Esophagus muscularis mucosa (tissue), 4 donors: ENCODE measurements at regions not wholly inside any gene's neighbourhood (a gene's known extent, or its start where the extent isn't known, plus 50 kb on each side); places are given as distances from the start of the nearest gene placed in this dataset.

Experiments
- DNase-seq: peaks from one replicate; pipeline ENCODE4 v3.0.0-alpha.2; 2017; ENCODE audit errors: extremely low spot score
- H3K27ac ChIP-seq, 4 donors: fragments of 200-600 bp; sonication (generic); replicated peaks in 1 of 4; 1 replicate in 3 of 4; 2 replicates in 1 of 4; pipeline ENCODE4 v1.5.1; 2016 to 2019; ENCODE audit warnings: mild to moderate bottlenecking in 1 of 4
- H3K27me3 ChIP-seq, 4 donors: fragments of 200-600 bp; sonication (generic); one replicate each; pipeline versions ENCODE4 v1.5.1 to v1.6.0; 2016 to 2019
- H3K36me3 ChIP-seq, 4 donors: fragments of 200-600 bp; sonication (generic); one replicate each; pipeline ENCODE4 v1.5.1; 2016 to 2019
- H3K4me1 ChIP-seq, 4 donors: fragments of 200-600 bp; sonication (generic); one replicate each; pipeline ENCODE4 v1.5.1; 2016 to 2019
- H3K4me3 ChIP-seq, 4 donors: fragments of 200-600 bp; sonication (generic); 1 replicate in 2 of 4; 2 replicates in 2 of 4; pipeline ENCODE4 v1.5.1; 2016 to 2019; ENCODE audit warnings: mild to moderate bottlenecking in 4 of 4, moderate library complexity in 1 of 4
- H3K9me3 ChIP-seq, 4 donors: fragments of 200-600 bp; sonication (generic); 1 replicate in 3 of 4; 2 replicates in 1 of 4; pipeline ENCODE4 v1.5.1; 2016 to 2019
- EP300 ChIP-seq: sonication (generic); formaldehyde crosslinking; IDR thresholded peaks from one replicate; pipeline ENCODE4 v1.6.1; 2017; ENCODE audit warnings: antibody characterized with exemption
- POLR2A ChIP-seq: fragments of 450-650 bp; IDR thresholded peaks from one replicate; pipeline ENCODE4 v1.6.1; 2017; ENCODE audit warnings: antibody characterized with exemption, moderate library complexity, mild to moderate bottlenecking, low read depth
- POLR2AphosphoS5 ChIP-seq, 2 donors: sonication (generic); formaldehyde crosslinking; IDR thresholded peaks; one replicate each; pipeline ENCODE4 v1.6.1; 2017; ENCODE audit warnings: antibody characterized with exemption in 2 of 2
- WGBS: methylation state at CpG from one replicate; pipeline ENCODE4 v1.1.5; 2018; 5-methylcytosine and 5-hydroxymethylcytosine counted together
- intact Hi-C: fragments of 100-400 bp; cut with DNase I; formaldehyde crosslinking; loops from one replicate; pipeline ENCODE4 v1.15.1; 2023
- TF ChIP-seq, protein P1 (sequence below), 3 experiments: fragments of 200-600 bp in 2 of 3; fragments of 450-650 bp in 1 of 3; sonication (generic) in 2 of 3; IDR thresholded peaks; one replicate each; pipeline ENCODE4 v1.5.1; 2017 to 2019; ENCODE audit warnings: antibody characterized with exemption in 3 of 3, mild to moderate bottlenecking in 2 of 3, moderate library complexity in 1 of 3

DNA sequence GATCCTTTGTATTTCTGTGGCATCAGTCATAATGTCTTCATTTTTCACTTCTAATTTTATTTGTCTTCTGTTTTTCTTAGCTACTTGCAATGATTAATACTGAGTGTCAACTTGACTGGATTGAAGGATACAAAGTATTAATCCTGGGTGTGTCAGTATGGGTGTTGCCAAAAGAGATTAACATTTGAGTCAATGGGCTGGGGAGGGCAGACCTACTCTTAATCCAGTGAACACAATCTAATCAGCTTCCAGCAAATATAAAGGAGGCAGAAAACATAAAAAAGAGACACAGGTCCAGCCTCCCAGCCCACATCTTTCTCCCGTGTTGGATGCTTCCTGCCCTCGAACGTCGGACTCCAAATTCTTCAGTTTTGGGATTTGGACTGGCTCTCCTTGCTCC is 640.9 kb upstream of the MIR17HG start:
- WGBS, result 78% methylated on average over 4 of the region's 4 CpGs
- H3K9me3 ChIP-seq, result no peaks in the 10 kb centered on the region
- intact Hi-C loops, result no loop called here
- H3K27ac ChIP-seq, result no peak overlapping the region
- no peak for TF ChIP-seq EP300
- TF ChIP-seq, protein P1, sequence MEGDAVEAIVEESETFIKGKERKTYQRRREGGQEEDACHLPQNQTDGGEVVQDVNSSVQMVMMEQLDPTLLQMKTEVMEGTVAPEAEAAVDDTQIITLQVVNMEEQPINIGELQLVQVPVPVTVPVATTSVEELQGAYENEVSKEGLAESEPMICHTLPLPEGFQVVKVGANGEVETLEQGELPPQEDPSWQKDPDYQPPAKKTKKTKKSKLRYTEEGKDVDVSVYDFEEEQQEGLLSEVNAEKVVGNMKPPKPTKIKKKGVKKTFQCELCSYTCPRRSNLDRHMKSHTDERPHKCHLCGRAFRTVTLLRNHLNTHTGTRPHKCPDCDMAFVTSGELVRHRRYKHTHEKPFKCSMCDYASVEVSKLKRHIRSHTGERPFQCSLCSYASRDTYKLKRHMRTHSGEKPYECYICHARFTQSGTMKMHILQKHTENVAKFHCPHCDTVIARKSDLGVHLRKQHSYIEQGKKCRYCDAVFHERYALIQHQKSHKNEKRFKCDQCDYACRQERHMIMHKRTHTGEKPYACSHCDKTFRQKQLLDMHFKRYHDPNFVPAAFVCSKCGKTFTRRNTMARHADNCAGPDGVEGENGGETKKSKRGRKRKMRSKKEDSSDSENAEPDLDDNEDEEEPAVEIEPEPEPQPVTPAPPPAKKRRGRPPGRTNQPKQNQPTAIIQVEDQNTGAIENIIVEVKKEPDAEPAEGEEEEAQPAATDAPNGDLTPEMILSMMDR (IDR thresholded peaks at IDR 0.05), result no peak
- no peak for TF ChIP-seq POLR2A
- TF ChIP-seq POLR2AphosphoS5 (IDR thresholded peaks at IDR 0.05), result no peak
- no peaks in the 10 kb centered on the region for H3K36me3 ChIP-seq
- no peaks in the 10 kb centered on the region for H3K4me1 ChIP-seq
- DNase-seq, result no peak
- H3K4me3 ChIP-seq, result no peak overlapping the region
- H3K27me3 ChIP-seq, result no peaks in the 10 kb centered on the region

GRCh38 chr13:90708128-90708527 is 639.4 kb upstream of the MIR17HG start:
- WGBS, result 88% methylated on average over 1 of the region's 1 CpG
- H3K9me3 ChIP-seq, result no peaks in the 10 kb centered on the region
- no peaks in the 10 kb centered on the region for H3K36me3 ChIP-seq
- intact Hi-C loops, result no loop called here
- no peak overlapping the region for H3K4me3 ChIP-seq
- no peak for DNase-seq
- TF ChIP-seq POLR2AphosphoS5 (IDR thresholded peaks at IDR 0.05) (no peak), EP300 (no peak), POLR2A (no peak)
- TF ChIP-seq, protein P1 (IDR thresholded peaks at IDR 0.05), result no peak
- H3K27ac ChIP-seq, result no peak overlapping the region
- H3K4me1 ChIP-seq, result no peaks in the 10 kb centered on the region
- no peaks in the 10 kb centered on the region for H3K27me3 ChIP-seq

GRCh38 chr13:90709319-90709718 is 638.2 kb upstream of the MIR17HG start:
- no peaks in the 10 kb centered on the region for H3K4me1 ChIP-seq
- TF ChIP-seq POLR2AphosphoS5 (IDR thresholded peaks at IDR 0.05), result no peak
- TF ChIP-seq EP300, result no peak
- TF ChIP-seq, protein P1 (IDR thresholded peaks at IDR 0.05), result no peak
- no peak for TF ChIP-seq POLR2A
- H3K27ac ChIP-seq, result no peak overlapping the region
- WGBS, result 82% methylated on average over 1 of the region's 1 CpG
- H3K4me3 ChIP-seq, result no peak overlapping the region
- no peaks in the 10 kb centered on the region for H3K27me3 ChIP-seq
- intact Hi-C loops, result no loop called here
- no peaks in the 10 kb centered on the region for H3K9me3 ChIP-seq
- no peak for DNase-seq
- no peaks in the 10 kb centered on the region for H3K36me3 ChIP-seq

GRCh38 chr13:90710164-90710759 is 637.2 kb upstream of the MIR17HG start:
- 74% methylated on average over 5 of the region's 5 CpGs for WGBS
- no peaks in the 10 kb centered on the region for H3K36me3 ChIP-seq
- intact Hi-C loops, result no loop called here

More at GRCh38 chr13:90710164-90710759, 637.2 kb upstream of the MIR17HG start:
- Histone ChIP-seq H3K4me3 (no peak overlapping the region), H3K27me3 (no peaks in the 10 kb centered on the region), H3K9me3 (no peaks in the 10 kb centered on the region), H3K4me1 (no peaks in the 10 kb centered on the region), H3K27ac (no peak overlapping the region)
- TF ChIP-seq POLR2A, result no peak
- no peak for TF ChIP-seq EP300
- TF ChIP-seq, protein P1 (IDR thresholded peaks at IDR 0.05), result no peak
- TF ChIP-seq POLR2AphosphoS5 (IDR thresholded peaks at IDR 0.05), result no peak
- no peak for DNase-seq
